H1 (cell line): ENCODE measurements at regions not wholly inside any gene's neighbourhood (a gene's known extent, or its start where the extent isn't known, plus 50 kb on each side); places are given as distances from the start of the nearest gene placed in this dataset.

Experiments
- CTCF ChIA-PET: fragments of 300-600 bp; sonication (Branson Sonifier 250); formaldehyde crosslinking; loops from one replicate; lab custom pipeline; 2021; ENCODE audit not compliant: partially characterized antibody; lab: Charles Lee
- POLR2A ChIA-PET: fragments of 300-600 bp; sonication (Branson Sonifier 250); formaldehyde crosslinking; loops from one replicate; lab custom pipeline; 2021; ENCODE audit warnings: inconsistent platforms; ENCODE audit not compliant: partially characterized antibody; lab: Charles Lee
- DNase-seq, 2 experiments: peaks; one replicate each; pipeline versions ENCODE4 v3.0.0 to v3.0.0-alpha.2; 2010 to 2022; ENCODE audit warnings: low spot score in 2 of 2, low read depth in 1 of 2, mixed read lengths in 1 of 2
- FAIRE-seq: peaks from 2 replicates; lab custom pipeline; 2011; peaks lifted over from hg19 to GRCh38; lab: Jason Lieb, UNC
- H2AFZ ChIP-seq: 2 replicates; pipeline ENCODE4 v1.8.1; 2012; ENCODE audit warnings: low read length, inconsistent platforms
- H2AK5ac ChIP-seq: 2 replicates; pipeline ENCODE4 v1.6.1; 2013; ENCODE audit warnings: low read depth, low read length
- H2BK120ac ChIP-seq: replicated peaks from 2 replicates; pipeline ENCODE3; 2013; ENCODE audit warnings: low read depth, low read length, inconsistent platforms
- H2BK12ac ChIP-seq: 2 replicates; pipeline ENCODE4 v1.6.1; 2013; ENCODE audit warnings: low read depth, low read length
- H2BK15ac ChIP-seq: 2 replicates; pipeline ENCODE4 v1.6.1; 2013; ENCODE audit warnings: low read length
- H2BK20ac ChIP-seq: 2 replicates; pipeline ENCODE4 v1.6.1; 2013; ENCODE audit warnings: low read length
- H2BK5ac ChIP-seq: 2 replicates; pipeline ENCODE4 v1.6.1; 2013; ENCODE audit warnings: low read depth, low read length
- H3K14ac ChIP-seq: 2 replicates; pipeline ENCODE4 v1.6.1; 2013; ENCODE audit warnings: inconsistent platforms; ENCODE audit not compliant: insufficient read length
- H3K18ac ChIP-seq: 2 replicates; pipeline ENCODE4 v1.6.1; 2013; ENCODE audit warnings: low read length; ENCODE audit errors: extremely low read depth
- H3K23ac ChIP-seq: 2 replicates; pipeline ENCODE4 v1.6.1; 2013; ENCODE audit warnings: inconsistent platforms; ENCODE audit not compliant: insufficient read length
- H3K23me2 ChIP-seq: 2 replicates; pipeline ENCODE4 v1.6.1; 2013; ENCODE audit warnings: low read depth, low read length
- H3K27ac ChIP-seq: 2 replicates; pipeline ENCODE4 v1.6.1; 2011; ENCODE audit warnings: low read depth, low read length, inconsistent platforms
- H3K27me3 ChIP-seq, 4 experiments: replicated peaks in 1 of 4; 1 replicate in 1 of 4; 2 replicates in 3 of 4; pipeline versions ENCODE4 v1.6.1 to v1.8.1; 2011 to 2013; ENCODE audit warnings: low read length in 3 of 4, mild to moderate bottlenecking in 3 of 4, inconsistent platforms in 2 of 4, mixed read lengths in 2 of 4, moderate library complexity in 1 of 4; ENCODE audit not compliant: control insufficient read depth in 3 of 4, insufficient read depth in 3 of 4; ENCODE audit errors: extremely low read depth in 1 of 4
- H3K36me3 ChIP-seq, 4 experiments: 2 replicates each; pipeline versions ENCODE4 v1.6.1 to v1.8.1; 2011 to 2013; ENCODE audit warnings: mild to moderate bottlenecking in 4 of 4, low read length in 3 of 4, moderate library complexity in 2 of 4, control low read depth in 1 of 4, inconsistent platforms in 1 of 4; ENCODE audit not compliant: insufficient read depth in 4 of 4, control insufficient read depth in 2 of 4
- H3K4ac ChIP-seq: replicated peaks from 2 replicates; pipeline ENCODE3; 2013; ENCODE audit warnings: low read length, low read depth, mixed read lengths, inconsistent platforms; ENCODE audit not compliant: insufficient read length
- H3K4me1 ChIP-seq, 4 experiments: replicated peaks in 1 of 4; 1 replicate in 1 of 4; 2 replicates in 3 of 4; pipeline versions ENCODE4 v1.6.1 to v1.8.1; 2011 to 2013; ENCODE audit warnings: low read length in 3 of 4, inconsistent platforms in 2 of 4, mixed read lengths in 1 of 4; ENCODE audit not compliant: insufficient read depth in 4 of 4, control insufficient read depth in 3 of 4
- H3K4me2 ChIP-seq, 2 experiments: 2 replicates each; pipeline versions ENCODE4 v1.6.1 to v1.8.1; 2011 to 2013; ENCODE audit warnings: low read depth in 2 of 2, low read length in 2 of 2, control low read depth in 1 of 2, inconsistent platforms in 1 of 2, mild to moderate bottlenecking in 1 of 2; ENCODE audit not compliant: insufficient read depth in 1 of 2
- H3K4me3 ChIP-seq, 4 experiments: fragments of 200-600, 300-600 bp in 1 of 4; sonication (generic), shearing (Covaris generic), sonication (Bioruptor Twin) in 1 of 4; 2 replicates each; pipeline versions ENCODE4 v1.5.1 to v1.8.1; 2011 to 2016; ENCODE audit warnings: low read length in 4 of 4, low read depth in 3 of 4, control low read depth in 2 of 4, inconsistent platforms in 2 of 4, mild to moderate bottlenecking in 2 of 4, mixed read lengths in 1 of 4, moderate library complexity in 1 of 4; ENCODE audit not compliant: insufficient read depth in 2 of 4; ENCODE audit errors: extremely low read depth in 1 of 4
- H3K56ac ChIP-seq: replicated peaks from 2 replicates; pipeline ENCODE3; 2013; ENCODE audit warnings: low read depth, mild to moderate bottlenecking, mixed read lengths, low read length, inconsistent platforms; ENCODE audit not compliant: insufficient read length
- H3K79me1 ChIP-seq: 2 replicates; pipeline ENCODE4 v1.6.1; 2013; ENCODE audit warnings: low read depth, low read length, control low read depth
- H3K79me2 ChIP-seq, 2 experiments: 2 replicates each; pipeline versions ENCODE4 v1.6.1 to v1.8.1; 2012 to 2013; ENCODE audit warnings: low read length in 2 of 2, mild to moderate bottlenecking in 2 of 2, inconsistent platforms in 1 of 2; ENCODE audit not compliant: insufficient read depth in 2 of 2, control insufficient read depth in 1 of 2
- H3K9ac ChIP-seq, 4 experiments: replicated peaks in 1 of 4; 1 replicate in 1 of 4; 2 replicates in 3 of 4; pipeline versions ENCODE4 v1.6.1 to v1.8.1; 2011 to 2013; ENCODE audit warnings: low read depth in 3 of 4, low read length in 3 of 4, control low read depth in 2 of 4, mild to moderate bottlenecking in 2 of 4, moderate library complexity in 2 of 4, inconsistent platforms in 1 of 4; ENCODE audit errors: extremely low read depth in 1 of 4
- H3K9me3 ChIP-seq, 2 experiments: 2 replicates each; pipeline versions ENCODE4 v1.6.1 to v1.8.1; 2012 to 2013; ENCODE audit warnings: mild to moderate bottlenecking in 2 of 2, moderate library complexity in 2 of 2, control low read depth in 1 of 2, inconsistent platforms in 1 of 2, low read depth in 1 of 2, low read length in 1 of 2, mixed read lengths in 1 of 2; ENCODE audit not compliant: insufficient read depth in 2 of 2
- H4K20me1 ChIP-seq, 2 experiments: replicated peaks in 1 of 2; 2 replicates each; pipeline versions ENCODE3 to v1.8.1; 2011 to 2013; ENCODE audit warnings: inconsistent platforms in 2 of 2, low read length in 2 of 2, mild to moderate bottlenecking in 1 of 2; ENCODE audit not compliant: insufficient read depth in 2 of 2, control insufficient read depth in 1 of 2
- H4K5ac ChIP-seq: 2 replicates; pipeline ENCODE4 v1.6.1; 2013; ENCODE audit warnings: low read length, low read depth, mixed read lengths, inconsistent platforms; ENCODE audit not compliant: insufficient read length
- H4K8ac ChIP-seq: 2 replicates; pipeline ENCODE4 v1.8.0; 2013; ENCODE audit warnings: mild to moderate bottlenecking, moderate library complexity, low read length, inconsistent platforms; ENCODE audit not compliant: insufficient read depth; ENCODE audit errors: extremely low read depth
- H4K91ac ChIP-seq: replicated peaks from 2 replicates; pipeline ENCODE3; 2013; ENCODE audit warnings: low read length, mixed read lengths, inconsistent platforms; ENCODE audit not compliant: insufficient read length
- E2F6 ChIP-seq: IDR thresholded peaks from 2 replicates; pipeline ENCODE4 v1.6.1; 2012; ENCODE audit warnings: inconsistent platforms
- WGBS, 2 experiments: shearing (Covaris generic) in 1 of 2; methylation state at CpG; one replicate each; pipeline versions ENCODE4 v1.1.6 to v1.1.7; 2013 to 2015; ENCODE audit warnings: low lambda C conversion rate in 2 of 2, mixed read lengths in 2 of 2, inconsistent platforms in 1 of 2, low coverage in 1 of 2, missing lambda C conversion rate in 1 of 2; ENCODE audit not compliant: insufficient replicate concordance in 2 of 2, insufficient coverage in 1 of 2, insufficient read length in 1 of 2; ENCODE audit errors: extremely low coverage in 1 of 2, missing lambda C conversion rate in 1 of 2; 5-methylcytosine and 5-hydroxymethylcytosine counted together

DNA sequence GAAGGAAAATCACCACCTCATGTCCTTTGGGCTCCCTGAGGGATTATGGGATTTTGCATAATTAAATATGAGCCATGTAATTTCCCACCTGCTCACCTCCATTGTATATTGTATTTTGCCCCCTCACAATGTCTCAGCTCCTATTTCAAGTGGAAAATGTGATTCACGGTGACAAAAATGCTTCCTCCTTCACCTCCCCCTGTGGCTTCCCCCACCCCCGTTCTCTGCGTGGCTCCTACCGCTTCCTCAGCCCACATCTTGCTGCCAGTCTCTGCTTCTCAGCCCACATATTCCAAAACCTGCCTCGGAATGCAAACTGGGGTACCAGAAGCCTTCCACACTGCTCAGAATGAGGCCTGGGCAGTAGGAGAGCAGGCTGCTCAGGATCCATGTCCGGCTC is 394.5 kb upstream of the C16orf82 start:
- no peaks in the 10 kb centered on the region; a peak in 1 of 7 replicates for H3K4me1 ChIP-seq
- H3K4me3 ChIP-seq = no peak overlapping the region
- H2BK5ac ChIP-seq = no peak overlapping the region
- ChIA-PET POLR2A (no interaction called here), CTCF (no interaction called here)
- no peak overlapping the region for H3K14ac ChIP-seq
- H2AK5ac ChIP-seq = no peak overlapping the region
- no peak overlapping the region for H3K18ac ChIP-seq
- H4K20me1 ChIP-seq = no peaks in the 10 kb centered on the region
- no peaks in the 10 kb centered on the region for H3K79me2 ChIP-seq
- H3K27me3 ChIP-seq = no peaks in the 10 kb centered on the region
- TF ChIP-seq E2F6 = no peak
- H3K23ac ChIP-seq = no peak overlapping the region
- 72% methylated on average over 4 of the region's 6 CpGs; no CpG with 5 or more reads in 1 of the 2 experiments for WGBS, 2 experiments
- no peak for DNase-seq
- H3K36me3 ChIP-seq = no peaks in the 10 kb centered on the region
- H3K56ac ChIP-seq = no peak overlapping the region
- no peak overlapping the region for H3K4me2 ChIP-seq
- H2BK20ac ChIP-seq = no peak overlapping the region
- H3K79me1 ChIP-seq = no peaks in the 10 kb centered on the region
- no peak overlapping the region for H3K4ac ChIP-seq
- H2BK120ac ChIP-seq = no peak overlapping the region
- H3K23me2 ChIP-seq = no peaks in the 10 kb centered on the region
- no peak overlapping the region for H4K5ac ChIP-seq
- no peak overlapping the region for H2BK12ac ChIP-seq
- H2BK15ac ChIP-seq = no peak overlapping the region
- H3K9ac ChIP-seq = no peak overlapping the region
- FAIRE-seq = no peak
- no peak overlapping the region for H2AFZ ChIP-seq
- no peak overlapping the region for H4K91ac ChIP-seq
- H4K8ac ChIP-seq = no peak overlapping the region
- H3K27ac ChIP-seq = no peak overlapping the region
- H3K9me3 ChIP-seq = no peaks in the 10 kb centered on the region
